ENCODE measurements at regions not wholly inside any gene's neighbourhood (a gene's known extent, or its start where the extent isn't known, plus 50 kb on each side); places are given as distances from the start of the nearest gene placed in this dataset.

DNA sequence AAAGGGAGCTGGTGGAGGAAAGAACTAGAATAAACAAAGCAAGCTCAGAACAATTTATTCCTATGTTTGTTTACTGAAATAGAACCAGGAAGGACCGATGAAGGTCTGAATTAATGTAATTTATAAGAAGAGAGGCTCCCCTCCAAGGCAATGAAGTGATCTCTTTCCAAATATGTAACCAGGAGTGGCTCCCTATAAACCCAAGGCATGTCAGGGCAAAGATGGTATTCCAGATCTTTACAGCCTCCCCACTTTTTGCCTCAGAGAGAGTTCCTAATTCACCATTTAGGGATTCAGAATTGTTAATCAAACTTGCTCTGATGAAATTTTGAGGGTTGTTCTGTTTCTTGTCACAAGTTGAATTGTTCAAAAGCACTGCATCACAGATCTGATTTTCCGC is 88.8 kb downstream of the HDGFL1 start:
- H3K9me3 ChIP-seq (replicated peaks; ENCODE audit: control insufficient read depth, insufficient read depth, low read length), result no peaks in the 10 kb centered on the region
- H3K9ac ChIP-seq (replicated peaks; ENCODE audit: extremely low read depth, insufficient read depth, low read length), result no peak overlapping the region
- H3K9me1 ChIP-seq (replicated peaks; ENCODE audit: control insufficient read depth, extremely low read depth, insufficient read depth, low read length), result no peaks in the 10 kb centered on the region
- ChIA-PET POLR2A (no interaction called here), CTCF (interaction anchor here (1.4 kb wide), 1 partner anchor 11 kb away, joined by 7 read pairs; no protein-coding TSS in a partner anchor)
- dilution Hi-C loops (cut with MboI; ENCODE audit: extremely low pct_ligation_motif_present, low sequenced_read_pairs) (no loop called here), intact Hi-C loops (cut with micrococcal nuclease) (no loop called here)
- H3K36me3 ChIP-seq (ENCODE audit: control insufficient read depth in 2 of 2, extremely low read depth in 1 of 2, insufficient read depth in 2 of 2, low read length in 2 of 2), result no peaks in the 10 kb centered on the region
- no TSS peak for BruUV-seq (replicated peaks)
- no peaks in the 10 kb centered on the region for H4K20me1 ChIP-seq (replicated peaks; ENCODE audit: control insufficient read depth, extremely low read depth, insufficient read depth, low read length)
- no peaks in the 10 kb centered on the region for H3K4me1 ChIP-seq (ENCODE audit: control insufficient read depth, extremely low read depth, insufficient read depth, low read length)
- H3K4me2 ChIP-seq (ENCODE audit: insufficient read depth, low read length), result no peak overlapping the region
- no peaks in the 10 kb centered on the region for H3K27me3 ChIP-seq (ENCODE audit: control insufficient read depth in 2 of 2, insufficient read depth in 2 of 2, low read length in 2 of 2)
- TF ChIP-seq, protein P1, sequence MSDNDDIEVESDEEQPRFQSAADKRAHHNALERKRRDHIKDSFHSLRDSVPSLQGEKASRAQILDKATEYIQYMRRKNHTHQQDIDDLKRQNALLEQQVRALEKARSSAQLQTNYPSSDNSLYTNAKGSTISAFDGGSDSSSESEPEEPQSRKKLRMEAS (IDR thresholded peaks at IDR 0.05; ENCODE audit: insufficient read depth, insufficient read length), result no peak
- TF ChIP-seq, protein P2, sequence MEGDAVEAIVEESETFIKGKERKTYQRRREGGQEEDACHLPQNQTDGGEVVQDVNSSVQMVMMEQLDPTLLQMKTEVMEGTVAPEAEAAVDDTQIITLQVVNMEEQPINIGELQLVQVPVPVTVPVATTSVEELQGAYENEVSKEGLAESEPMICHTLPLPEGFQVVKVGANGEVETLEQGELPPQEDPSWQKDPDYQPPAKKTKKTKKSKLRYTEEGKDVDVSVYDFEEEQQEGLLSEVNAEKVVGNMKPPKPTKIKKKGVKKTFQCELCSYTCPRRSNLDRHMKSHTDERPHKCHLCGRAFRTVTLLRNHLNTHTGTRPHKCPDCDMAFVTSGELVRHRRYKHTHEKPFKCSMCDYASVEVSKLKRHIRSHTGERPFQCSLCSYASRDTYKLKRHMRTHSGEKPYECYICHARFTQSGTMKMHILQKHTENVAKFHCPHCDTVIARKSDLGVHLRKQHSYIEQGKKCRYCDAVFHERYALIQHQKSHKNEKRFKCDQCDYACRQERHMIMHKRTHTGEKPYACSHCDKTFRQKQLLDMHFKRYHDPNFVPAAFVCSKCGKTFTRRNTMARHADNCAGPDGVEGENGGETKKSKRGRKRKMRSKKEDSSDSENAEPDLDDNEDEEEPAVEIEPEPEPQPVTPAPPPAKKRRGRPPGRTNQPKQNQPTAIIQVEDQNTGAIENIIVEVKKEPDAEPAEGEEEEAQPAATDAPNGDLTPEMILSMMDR (IDR thresholded peaks at IDR 0.05; ENCODE audit: extremely low read depth in 1 of 2, insufficient read depth in 1 of 2, low read depth in 1 of 2, low read length in 2 of 2), result no peak
- no peak for TF ChIP-seq POLR2AphosphoS5 (IDR thresholded peaks at IDR 0.05; ENCODE audit: insufficient read depth, low read depth, low read length)
- TF ChIP-seq POLR2A (IDR thresholded peaks at IDR 0.05; ENCODE audit: low read depth, low read length), result no peak
- no peak for TF ChIP-seq FOS (IDR thresholded peaks at IDR 0.05; ENCODE audit: borderline replicate concordance, insufficient read depth, low read length)
- no peak for TF ChIP-seq MYC (IDR thresholded peaks at IDR 0.05; ENCODE audit: low read depth, low read length)
- no peak for TF ChIP-seq JUN (IDR thresholded peaks at IDR 0.05; ENCODE audit: borderline replicate concordance, insufficient read depth, insufficient read length, low read depth)
- no peak for TF ChIP-seq EZH2 (IDR thresholded peaks at IDR 0.05; ENCODE audit: borderline replicate concordance, low read depth, low read length, severe bottlenecking)
- TF ChIP-seq GATA2 (IDR thresholded peaks at IDR 0.05; ENCODE audit: insufficient read depth, insufficient read length, low read depth, low read length), result no peak
- no peak overlapping the region for H2AFZ ChIP-seq (ENCODE audit: low read depth, low read length)
- DNase-seq (ENCODE audit: low read depth, low spot score) (no peak), FAIRE-seq (no peak)
- no peak overlapping the region for H3K27ac ChIP-seq (ENCODE audit: insufficient read depth, low read depth, low read length)
- H3K79me2 ChIP-seq (ENCODE audit: control insufficient read depth, insufficient read depth, low read length), result no peaks in the 10 kb centered on the region
- H3K4me3 ChIP-seq (replicated peaks in 1 of 3; ENCODE audit: insufficient read depth in 1 of 3, low read depth in 1 of 3, low read length in 3 of 3), result no peak overlapping the region
